C4-2B (cell line): ENCODE measurements at regions not wholly inside any gene's neighbourhood (a gene's known extent, or its start where the extent isn't known, plus 50 kb on each side); places are given as distances from the start of the nearest gene placed in this dataset.

Experiments
- ZFX ChIP-seq: fragments of 450-650 bp; IDR thresholded peaks from 2 replicates; pipeline ENCODE4 v1.6.1; 2017
- TF ChIP-seq, protein P1 (sequence below): fragments of 450-650 bp; conservative IDR thresholded peaks from 2 replicates; pipeline ENCODE4 v1.5.1; 2017; ENCODE audit warnings: mild to moderate bottlenecking

DNA sequence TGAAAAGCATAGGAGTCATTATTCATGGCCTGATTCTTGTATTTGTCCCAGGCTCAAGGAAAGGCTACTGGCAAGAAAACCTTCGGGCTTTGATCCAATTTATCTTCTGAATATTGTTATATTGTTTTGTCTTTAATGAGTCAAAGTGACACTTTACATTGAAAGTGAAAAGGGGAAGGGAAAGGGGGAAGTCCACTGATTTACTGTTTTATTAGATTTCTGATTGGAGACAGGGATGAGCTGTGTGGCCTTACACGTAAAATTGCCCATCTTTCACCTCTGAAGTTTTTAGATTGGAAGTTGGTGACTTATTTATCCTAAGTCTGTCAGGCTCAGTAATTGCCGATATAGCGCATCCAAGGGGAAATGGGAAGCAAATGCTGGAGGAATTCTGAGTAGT is 843.8 kb upstream of the LRRTM1 start:
- TF ChIP-seq, protein P1, sequence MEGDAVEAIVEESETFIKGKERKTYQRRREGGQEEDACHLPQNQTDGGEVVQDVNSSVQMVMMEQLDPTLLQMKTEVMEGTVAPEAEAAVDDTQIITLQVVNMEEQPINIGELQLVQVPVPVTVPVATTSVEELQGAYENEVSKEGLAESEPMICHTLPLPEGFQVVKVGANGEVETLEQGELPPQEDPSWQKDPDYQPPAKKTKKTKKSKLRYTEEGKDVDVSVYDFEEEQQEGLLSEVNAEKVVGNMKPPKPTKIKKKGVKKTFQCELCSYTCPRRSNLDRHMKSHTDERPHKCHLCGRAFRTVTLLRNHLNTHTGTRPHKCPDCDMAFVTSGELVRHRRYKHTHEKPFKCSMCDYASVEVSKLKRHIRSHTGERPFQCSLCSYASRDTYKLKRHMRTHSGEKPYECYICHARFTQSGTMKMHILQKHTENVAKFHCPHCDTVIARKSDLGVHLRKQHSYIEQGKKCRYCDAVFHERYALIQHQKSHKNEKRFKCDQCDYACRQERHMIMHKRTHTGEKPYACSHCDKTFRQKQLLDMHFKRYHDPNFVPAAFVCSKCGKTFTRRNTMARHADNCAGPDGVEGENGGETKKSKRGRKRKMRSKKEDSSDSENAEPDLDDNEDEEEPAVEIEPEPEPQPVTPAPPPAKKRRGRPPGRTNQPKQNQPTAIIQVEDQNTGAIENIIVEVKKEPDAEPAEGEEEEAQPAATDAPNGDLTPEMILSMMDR = no peak
- TF ChIP-seq ZFX = no peak
